ENCODE measurements at regions not wholly inside any gene's neighbourhood (a gene's known extent, or its start where the extent isn't known, plus 50 kb on each side); places are given as distances from the start of the nearest gene placed in this dataset.

GRCh38 chr3:174495928-174496327 is 363.2 kb upstream of the NAALADL2 start:
- no peak for DNase-seq
- no peak overlapping the region for H3K27ac Mint-ChIP-seq
- no peaks in the 10 kb centered on the region for H3K9me3 Mint-ChIP-seq
- no peaks in the 10 kb centered on the region for H3K36me3 Mint-ChIP-seq (ENCODE audit: low read depth)
- no peaks in the 10 kb centered on the region for H3K4me1 Mint-ChIP-seq
- ChIA-PET CTCF (no interaction called here), POLR2A (no interaction called here)
- intact Hi-C loops (cut with micrococcal nuclease): no loop called here
- TF ChIP-seq CTCF (IDR thresholded peaks at IDR 0.05): no peak
- no peak for ATAC-seq (ENCODE audit: low read depth)
- H3K27me3 Mint-ChIP-seq: no peaks in the 10 kb centered on the region
- no peak overlapping the region for H3K4me3 Mint-ChIP-seq

DNA sequence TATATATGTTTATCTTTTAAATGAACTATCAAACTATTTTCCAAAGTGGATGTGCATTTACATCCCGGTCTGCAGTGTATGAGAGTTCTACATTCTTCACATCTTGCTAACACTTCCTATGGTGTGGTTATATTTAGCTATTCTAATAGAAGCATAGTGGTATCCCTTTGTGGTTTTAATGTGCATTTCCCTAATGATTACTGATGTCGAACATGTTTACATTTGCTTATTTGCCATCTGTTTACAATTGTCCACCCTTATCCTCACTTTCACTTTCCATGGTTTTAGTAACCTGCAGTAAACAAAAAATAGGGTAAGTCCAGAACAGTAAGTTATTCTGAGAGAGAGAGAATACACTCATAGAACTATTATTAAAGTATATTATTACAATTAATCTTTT is 360.5 kb upstream of the NAALADL2 start:
- H3K27me3 Mint-ChIP-seq: no peaks in the 10 kb centered on the region
- TF ChIP-seq CTCF (IDR thresholded peaks at IDR 0.05): no peak
- H3K9me3 Mint-ChIP-seq: no peaks in the 10 kb centered on the region
- DNase-seq: no peak
- ChIA-PET POLR2A (no interaction called here), CTCF (no interaction called here)
- no peaks in the 10 kb centered on the region for H3K4me1 Mint-ChIP-seq
- H3K27ac Mint-ChIP-seq: no peak overlapping the region
- no peak overlapping the region for H3K4me3 Mint-ChIP-seq
- intact Hi-C loops (cut with micrococcal nuclease): no loop called here
- no peak for ATAC-seq (ENCODE audit: low read depth)
- H3K36me3 Mint-ChIP-seq (ENCODE audit: low read depth): no peaks in the 10 kb centered on the region

DNA sequence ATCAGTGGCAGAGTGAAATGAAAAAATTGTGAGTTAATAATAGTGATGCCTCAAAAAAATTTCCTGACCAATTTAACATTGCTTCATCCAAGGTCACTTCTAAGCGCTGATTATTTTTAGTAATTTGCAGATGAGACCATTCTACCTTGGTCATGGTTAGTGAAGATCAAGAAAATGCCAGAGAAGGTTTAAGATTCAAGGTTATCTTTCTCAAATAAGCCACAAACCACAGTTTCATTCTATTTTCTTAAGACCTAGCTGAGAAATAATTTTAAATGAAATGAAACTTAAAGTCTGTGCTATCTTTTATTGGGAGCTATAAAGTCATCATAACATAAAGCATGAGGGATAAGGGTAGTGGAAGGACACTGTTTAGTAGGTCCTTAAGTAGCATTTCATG is 353.9 kb upstream of the NAALADL2 start:
- Mint-ChIP-seq H3K4me3 (no peak overlapping the region), H3K27ac (no peak overlapping the region), H3K9me3 (no peaks in the 10 kb centered on the region), H3K36me3 (ENCODE audit: low read depth) (no peaks in the 10 kb centered on the region), H3K27me3 (no peaks in the 10 kb centered on the region), H3K4me1 (no peaks in the 10 kb centered on the region)
- intact Hi-C loops (cut with micrococcal nuclease): no loop called here
- DNase-seq (no peak), ATAC-seq (ENCODE audit: low read depth) (no peak)
- no peak for TF ChIP-seq CTCF (IDR thresholded peaks at IDR 0.05)
- ChIA-PET POLR2A (no interaction called here), CTCF (no interaction called here)

DNA sequence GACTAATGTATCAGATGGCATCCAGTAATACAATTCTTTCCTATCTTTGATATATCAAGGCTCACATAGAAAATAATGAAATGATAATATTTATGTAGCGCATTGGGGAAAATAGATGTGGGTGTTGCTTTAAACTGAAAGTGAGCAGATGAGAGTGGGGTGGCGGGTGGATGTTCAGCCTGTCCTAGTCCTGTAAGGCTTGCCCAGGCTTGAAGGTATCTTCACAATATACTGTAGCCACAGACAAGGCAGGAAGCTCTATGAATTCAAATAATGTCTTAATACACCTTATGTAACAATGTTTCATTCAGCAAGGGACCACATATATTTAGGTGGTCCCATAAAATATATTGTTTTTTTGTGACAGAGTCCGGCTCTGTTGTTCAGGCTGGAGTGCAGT is 334.9 kb upstream of the NAALADL2 start:
- no peaks in the 10 kb centered on the region for H3K27me3 Mint-ChIP-seq
- POLR2A ChIA-PET: no interaction called here
- H3K27ac Mint-ChIP-seq: no peak overlapping the region
- no peaks in the 10 kb centered on the region for H3K36me3 Mint-ChIP-seq (ENCODE audit: low read depth)
- intact Hi-C loops (cut with micrococcal nuclease): no loop called here
- CTCF ChIA-PET: no interaction called here
- DNase-seq: no peak
- no peak overlapping the region for H3K4me3 Mint-ChIP-seq
- H3K9me3 Mint-ChIP-seq: peaks cover 8% of the 10 kb centered on the region
- TF ChIP-seq CTCF (IDR thresholded peaks at IDR 0.05): no peak
- ATAC-seq (ENCODE audit: low read depth): no peak
- no peaks in the 10 kb centered on the region for H3K4me1 Mint-ChIP-seq

- Mint-ChIP-seq H3K27me3 (no peaks in the 10 kb centered on the region), H3K4me1 (no peaks in the 10 kb centered on the region), H3K4me3 (no peak overlapping the region), H3K27ac (no peak overlapping the region), H3K36me3 (ENCODE audit: low read depth) (no peaks in the 10 kb centered on the region), H3K9me3 (no peaks in the 10 kb centered on the region)
- TF ChIP-seq CTCF (IDR thresholded peaks at IDR 0.05): no peak
- CTCF ChIA-PET: no interaction called here
- DNase-seq: no peak
- POLR2A ChIA-PET: no interaction called here
- ATAC-seq (ENCODE audit: low read depth): no peak
- intact Hi-C loops (cut with micrococcal nuclease): no loop called here
These were observed 329.8 kb upstream of the NAALADL2 start for GRCh38 chr3:174529298-174529697.

Measured in activated B cell treated with CpG ODN at 0.5 μM for 24 hours (primary cell).